Keratinocyte (primary cell): ENCODE measurements at regions not wholly inside any gene's neighbourhood (a gene's known extent, or its start where the extent isn't known, plus 50 kb on each side); places are given as distances from the start of the nearest gene placed in this dataset.

Experiments used
- DNase-seq: peaks from one replicate; pipeline ENCODE4 v3.0.0-alpha.2; 2011; ENCODE audit warnings: low read depth, missing footprints, low spot score
- FAIRE-seq: peaks from 2 replicates; lab custom pipeline; 2011; peaks lifted over from hg19 to GRCh38; lab: Jason Lieb, UNC
- H2AFZ ChIP-seq: 2 replicates; pipeline ENCODE4 v1.6.0; 2012; ENCODE audit warnings: low read length, control low read depth, inconsistent platforms; ENCODE audit not compliant: control insufficient read depth
- H3K27ac ChIP-seq: 2 replicates; pipeline ENCODE4 v1.5.1; 2011; ENCODE audit warnings: low read length; ENCODE audit not compliant: control insufficient read depth, insufficient read depth
- H3K27me3 ChIP-seq: 3 replicates; pipeline ENCODE4 v1.6.0; 2011; ENCODE audit warnings: low read length; ENCODE audit not compliant: control insufficient read depth, insufficient read depth; ENCODE audit errors: extremely low read depth
- H3K36me3 ChIP-seq, 2 experiments: 2 replicates in 1 of 2; 3 replicates in 1 of 2; pipeline ENCODE4 v1.5.1; 2011; ENCODE audit warnings: low read length in 2 of 2, mild to moderate bottlenecking in 1 of 2; ENCODE audit not compliant: control insufficient read depth in 2 of 2, insufficient read depth in 2 of 2; ENCODE audit errors: extremely low read depth in 1 of 2
- H3K4me1 ChIP-seq: 3 replicates; pipeline ENCODE4 v1.5.1; 2011; ENCODE audit warnings: low read length; ENCODE audit not compliant: control insufficient read depth, insufficient read depth; ENCODE audit errors: extremely low read depth
- H3K4me2 ChIP-seq: 3 replicates; pipeline ENCODE4 v1.6.0; 2011; ENCODE audit warnings: low read depth, low read length; ENCODE audit not compliant: control insufficient read depth, insufficient read depth; ENCODE audit errors: extremely low read depth
- H3K4me3 ChIP-seq, 3 experiments: fragments of 200-600 bp in 1 of 3; sonication (generic) in 1 of 3; 2 replicates in 2 of 3; 3 replicates in 1 of 3; pipeline ENCODE4 v1.5.1; 2011 to 2016; ENCODE audit warnings: low read length in 3 of 3, mild to moderate bottlenecking in 3 of 3, control low read depth in 2 of 3, inconsistent platforms in 1 of 3, low read depth in 1 of 3, mixed read lengths in 1 of 3, mixed run types in 1 of 3, moderate library complexity in 1 of 3; ENCODE audit not compliant: control insufficient read depth in 2 of 3, insufficient read depth in 2 of 3; ENCODE audit errors: extremely low read depth in 1 of 3
- H3K79me2 ChIP-seq: 2 replicates; pipeline ENCODE4 v1.6.0; 2012; ENCODE audit warnings: low read length; ENCODE audit not compliant: control insufficient read depth, insufficient read depth
- H3K9ac ChIP-seq: 3 replicates; pipeline ENCODE4 v1.6.0; 2011; ENCODE audit warnings: low read length; ENCODE audit not compliant: control insufficient read depth, insufficient read depth; ENCODE audit errors: extremely low read depth
- H3K9me1 ChIP-seq: 3 replicates; pipeline ENCODE4 v1.6.0; 2011; ENCODE audit warnings: low read length; ENCODE audit not compliant: control insufficient read depth, insufficient read depth; ENCODE audit errors: extremely low read depth
- H3K9me3 ChIP-seq: 2 replicates; pipeline ENCODE4 v1.5.1; 2012; ENCODE audit warnings: low read depth, low read length; ENCODE audit not compliant: control insufficient read depth
- H4K20me1 ChIP-seq: 3 replicates; pipeline ENCODE4 v1.6.0; 2011; ENCODE audit warnings: low read length; ENCODE audit not compliant: control insufficient read depth, insufficient read depth; ENCODE audit errors: extremely low read depth
- EZH2 ChIP-seq: IDR thresholded peaks from one replicate; pipeline ENCODE4 v1.6.1; 2012; ENCODE audit warnings: inconsistent platforms, mild to moderate bottlenecking, low read length, moderate library complexity
- dilution Hi-C: fragments of 300-500 bp; cut with MboI; formaldehyde crosslinking; loops from one replicate; pipeline ENCODE4 v1.7.0; 2020; ENCODE audit warnings: low sequenced_read_pairs; ENCODE audit not compliant: extremely low pct_ligation_motif_present
- TF ChIP-seq, protein P1 (sequence below), 3 experiments: IDR thresholded peaks in 1 of 3; conservative IDR thresholded peaks in 1 of 3; optimal IDR thresholded peaks in 1 of 3; 2 replicates in 2 of 3; 3 replicates in 1 of 3; pipeline versions ENCODE3 to v1.5.1; 2011; ENCODE audit warnings: low read length in 3 of 3, mild to moderate bottlenecking in 3 of 3, moderate library complexity in 2 of 3, control low read depth in 1 of 3, inconsistent platforms in 1 of 3; ENCODE audit not compliant: insufficient read depth in 2 of 3; ENCODE audit errors: extremely low read depth in 1 of 3

DNA sequence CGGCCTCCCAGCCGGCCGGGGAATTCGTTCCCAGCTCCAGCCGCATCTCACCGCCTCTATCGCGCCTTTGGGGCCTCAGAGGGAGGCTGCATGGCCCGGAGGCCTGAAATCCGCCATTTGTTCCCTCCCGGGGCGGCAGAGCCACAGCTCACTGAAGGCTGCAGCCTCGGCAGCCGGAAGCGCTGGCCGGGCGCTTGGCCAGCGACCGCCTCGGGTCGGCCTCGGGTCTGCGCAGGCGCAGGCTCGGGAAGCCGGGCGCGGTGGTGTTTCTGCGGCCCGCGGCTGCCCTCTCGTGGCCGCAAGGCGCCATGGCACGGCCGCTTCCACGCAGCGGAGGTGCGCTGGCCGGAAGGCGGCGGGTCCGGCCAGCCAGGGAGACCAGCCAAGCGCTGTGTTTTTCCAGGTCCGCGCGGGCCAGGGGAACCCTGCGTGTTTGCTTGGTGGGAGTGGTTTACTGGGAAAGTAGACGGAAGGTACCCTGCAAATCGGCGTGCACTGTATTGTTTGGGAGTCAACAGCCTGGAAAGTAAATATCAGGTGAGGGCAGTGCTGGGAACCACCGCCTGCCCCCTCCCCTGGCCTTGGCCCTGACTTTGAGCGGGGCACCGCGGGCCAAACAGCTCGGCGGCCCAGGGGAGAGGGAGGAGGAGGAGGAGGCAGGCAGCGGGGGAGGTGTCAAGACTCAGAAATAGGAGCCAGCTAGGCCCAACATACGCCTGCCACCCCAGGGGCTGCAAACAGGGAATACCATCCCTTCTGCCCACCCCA is 52.7 kb upstream of the CD34 start:
- Histone ChIP-seq H3K4me1 (peaks cover 28% of the 10 kb centered on the region), H3K27ac (peak overlapping the region; percentile 77), H3K9ac (peak overlapping the region; percentile 80), H3K4me2 (peak overlapping the region; percentile 95), H3K9me3 (no peaks in the 10 kb centered on the region), H3K9me1 (no peaks in the 10 kb centered on the region), H3K36me3 (no peaks in the 10 kb centered on the region), H3K4me3 (peak overlapping the region; percentile 42 to 54 (median 47)), H4K20me1 (no peaks in the 10 kb centered on the region), H2AFZ (peak overlapping the region; percentile 79), H3K79me2 (no peaks in the 10 kb centered on the region), H3K27me3 (peaks cover 11% of the 10 kb centered on the region)
- dilution Hi-C loops = no loop called here
- DNase-seq (no peak), FAIRE-seq (no peak)
- TF ChIP-seq EZH2 = no peak
- TF ChIP-seq, protein P1, sequence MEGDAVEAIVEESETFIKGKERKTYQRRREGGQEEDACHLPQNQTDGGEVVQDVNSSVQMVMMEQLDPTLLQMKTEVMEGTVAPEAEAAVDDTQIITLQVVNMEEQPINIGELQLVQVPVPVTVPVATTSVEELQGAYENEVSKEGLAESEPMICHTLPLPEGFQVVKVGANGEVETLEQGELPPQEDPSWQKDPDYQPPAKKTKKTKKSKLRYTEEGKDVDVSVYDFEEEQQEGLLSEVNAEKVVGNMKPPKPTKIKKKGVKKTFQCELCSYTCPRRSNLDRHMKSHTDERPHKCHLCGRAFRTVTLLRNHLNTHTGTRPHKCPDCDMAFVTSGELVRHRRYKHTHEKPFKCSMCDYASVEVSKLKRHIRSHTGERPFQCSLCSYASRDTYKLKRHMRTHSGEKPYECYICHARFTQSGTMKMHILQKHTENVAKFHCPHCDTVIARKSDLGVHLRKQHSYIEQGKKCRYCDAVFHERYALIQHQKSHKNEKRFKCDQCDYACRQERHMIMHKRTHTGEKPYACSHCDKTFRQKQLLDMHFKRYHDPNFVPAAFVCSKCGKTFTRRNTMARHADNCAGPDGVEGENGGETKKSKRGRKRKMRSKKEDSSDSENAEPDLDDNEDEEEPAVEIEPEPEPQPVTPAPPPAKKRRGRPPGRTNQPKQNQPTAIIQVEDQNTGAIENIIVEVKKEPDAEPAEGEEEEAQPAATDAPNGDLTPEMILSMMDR (optimal IDR thresholded peaks at IDR 0.05 in 1 of 3, IDR thresholded peaks at IDR 0.05 in 1 of 3, conservative IDR thresholded peaks at IDR 0.05 in 1 of 3; ENCODE audit: extremely low read depth in 1 of 3, insufficient read depth in 2 of 3, low read length in 3 of 3) = peak; percentile 69 to 93 (median 91)

DNA sequence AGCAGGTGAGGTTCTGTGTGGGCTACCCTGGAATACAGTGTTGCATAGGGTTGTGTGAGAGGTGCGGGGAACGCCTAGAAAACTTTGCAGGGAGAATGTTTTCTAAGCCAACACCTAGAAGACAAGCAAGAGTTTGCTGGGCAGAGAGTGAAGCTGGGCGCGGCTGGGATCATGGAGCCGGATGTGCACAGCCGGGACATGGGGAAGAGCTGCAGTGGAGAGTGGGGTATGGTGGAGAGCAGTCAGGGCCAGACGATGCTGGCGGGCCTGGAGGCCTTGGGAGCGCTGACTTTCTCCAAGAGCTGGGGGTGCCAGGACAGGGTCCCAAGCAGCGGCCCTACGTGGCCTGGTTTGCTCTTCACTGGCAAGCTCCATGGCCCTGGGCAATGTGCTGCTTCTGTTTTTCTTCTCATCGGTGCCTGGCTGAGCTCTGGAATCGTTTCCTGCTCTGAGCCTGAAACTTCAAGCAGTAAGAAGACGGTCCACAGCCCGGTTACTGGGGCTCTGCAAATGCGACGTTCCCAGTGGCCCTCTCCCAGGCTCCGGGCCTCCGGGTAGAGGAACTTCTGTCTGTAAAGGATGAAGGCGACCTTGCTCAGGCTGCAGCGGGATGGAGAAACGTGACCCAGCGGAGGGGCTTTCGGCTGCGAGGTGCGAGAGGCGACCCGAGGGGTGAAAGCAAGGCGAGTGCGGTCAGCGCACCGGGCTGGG is 51.9 kb upstream of the CD34 start:
- DNase-seq (no peak), FAIRE-seq (peak; percentile 68)
- peak overlapping the region; percentile 42 to 54 (median 47) for H3K4me3 ChIP-seq
- dilution Hi-C loops = no loop called here
- H3K4me2 ChIP-seq = peak overlapping the region; percentile 95
- no peaks in the 10 kb centered on the region for H3K36me3 ChIP-seq
- H3K79me2 ChIP-seq = no peaks in the 10 kb centered on the region
- H2AFZ ChIP-seq = peak overlapping the region; percentile 39
- no peaks in the 10 kb centered on the region for H3K9me1 ChIP-seq
- no peak for TF ChIP-seq EZH2
- TF ChIP-seq, protein P1 (optimal IDR thresholded peaks at IDR 0.05 in 1 of 3, IDR thresholded peaks at IDR 0.05 in 1 of 3, conservative IDR thresholded peaks at IDR 0.05 in 1 of 3; ENCODE audit: extremely low read depth in 1 of 3, insufficient read depth in 2 of 3, low read length in 3 of 3) = no peak
- H3K4me1 ChIP-seq = peaks cover 28% of the 10 kb centered on the region
- no peaks in the 10 kb centered on the region for H4K20me1 ChIP-seq
- H3K9me3 ChIP-seq = no peaks in the 10 kb centered on the region
- peak overlapping the region; percentile 50 for H3K27ac ChIP-seq
- peaks cover 13% of the 10 kb centered on the region for H3K27me3 ChIP-seq
- H3K9ac ChIP-seq = peak overlapping the region; percentile 80
